ENCODE measurements at regions not wholly inside any gene's neighbourhood (a gene's known extent, or its start where the extent isn't known, plus 50 kb on each side); places are given as distances from the start of the nearest gene placed in this dataset.

- Histone ChIP-seq H2AFZ (no peak overlapping the region), H3K4me3 (ENCODE audit: low read depth, low read length) (no peak overlapping the region), H3K9ac (no peak overlapping the region), H3K4me1 (no peaks in the 10 kb centered on the region), H3K4me2 (ENCODE audit: low read length) (no peak overlapping the region), H3K9me3 (ENCODE audit: control insufficient read depth, low read length) (no peaks in the 10 kb centered on the region), H3K27ac (no peak overlapping the region), H3K36me3 (ENCODE audit: control insufficient read depth, insufficient read depth, low read length) (no peaks in the 10 kb centered on the region), H3K27me3 (ENCODE audit: control insufficient read depth, insufficient read depth, low read length) (no peaks in the 10 kb centered on the region), H3K79me2 (no peaks in the 10 kb centered on the region)
- TF ChIP-seq, protein P1, sequence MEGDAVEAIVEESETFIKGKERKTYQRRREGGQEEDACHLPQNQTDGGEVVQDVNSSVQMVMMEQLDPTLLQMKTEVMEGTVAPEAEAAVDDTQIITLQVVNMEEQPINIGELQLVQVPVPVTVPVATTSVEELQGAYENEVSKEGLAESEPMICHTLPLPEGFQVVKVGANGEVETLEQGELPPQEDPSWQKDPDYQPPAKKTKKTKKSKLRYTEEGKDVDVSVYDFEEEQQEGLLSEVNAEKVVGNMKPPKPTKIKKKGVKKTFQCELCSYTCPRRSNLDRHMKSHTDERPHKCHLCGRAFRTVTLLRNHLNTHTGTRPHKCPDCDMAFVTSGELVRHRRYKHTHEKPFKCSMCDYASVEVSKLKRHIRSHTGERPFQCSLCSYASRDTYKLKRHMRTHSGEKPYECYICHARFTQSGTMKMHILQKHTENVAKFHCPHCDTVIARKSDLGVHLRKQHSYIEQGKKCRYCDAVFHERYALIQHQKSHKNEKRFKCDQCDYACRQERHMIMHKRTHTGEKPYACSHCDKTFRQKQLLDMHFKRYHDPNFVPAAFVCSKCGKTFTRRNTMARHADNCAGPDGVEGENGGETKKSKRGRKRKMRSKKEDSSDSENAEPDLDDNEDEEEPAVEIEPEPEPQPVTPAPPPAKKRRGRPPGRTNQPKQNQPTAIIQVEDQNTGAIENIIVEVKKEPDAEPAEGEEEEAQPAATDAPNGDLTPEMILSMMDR (IDR thresholded peaks at IDR 0.05) = no peak
Measured at GRCh38 chr5:175281257-175281656, 162.7 kb downstream of the DRD1 start.

- no peaks in the 10 kb centered on the region for H3K27me3 ChIP-seq (ENCODE audit: control insufficient read depth, insufficient read depth, low read length)
Measured at GRCh38 chr5:175279506-175279905, 164.5 kb downstream of the DRD1 start.

DNA sequence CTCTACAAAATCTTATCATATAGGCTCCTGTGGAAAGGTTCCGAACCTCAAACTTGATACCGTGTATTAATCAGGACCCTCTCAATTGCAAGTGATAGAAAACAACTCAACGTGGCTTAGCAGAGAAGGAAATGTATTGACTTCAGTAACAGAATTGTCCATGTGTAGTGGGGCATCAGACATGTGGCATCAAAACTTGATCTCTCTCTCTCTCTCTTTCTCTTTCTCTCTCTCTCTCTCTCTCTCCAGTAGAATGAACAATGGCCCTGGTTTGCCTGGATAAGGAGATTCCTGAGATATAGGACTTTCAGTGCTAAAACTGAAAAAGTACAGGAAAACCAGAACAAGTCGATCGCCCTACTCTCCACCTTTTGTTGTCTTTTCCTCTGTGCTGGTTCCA lies 168.2 kb downstream of the DRD1 start:
- Histone ChIP-seq H3K9ac (no peak overlapping the region), H3K9me3 (ENCODE audit: control insufficient read depth, low read length) (no peaks in the 10 kb centered on the region), H3K36me3 (ENCODE audit: control insufficient read depth, insufficient read depth, low read length) (no peaks in the 10 kb centered on the region), H3K4me2 (ENCODE audit: low read length) (no peak overlapping the region), H2AFZ (no peak overlapping the region), H3K4me1 (no peaks in the 10 kb centered on the region), H3K79me2 (no peaks in the 10 kb centered on the region), H3K27me3 (ENCODE audit: control insufficient read depth, insufficient read depth, low read length) (no peaks in the 10 kb centered on the region), H3K27ac (no peak overlapping the region), H3K4me3 (ENCODE audit: low read depth, low read length) (no peak overlapping the region)
- TF ChIP-seq, protein P1 (IDR thresholded peaks at IDR 0.05) = no peak

More at GRCh38 chr5:175279506-175279905, 164.5 kb downstream of the DRD1 start:
- H2AFZ ChIP-seq = no peak overlapping the region
- no peaks in the 10 kb centered on the region for H3K9me3 ChIP-seq (ENCODE audit: control insufficient read depth, low read length)
- H3K27ac ChIP-seq = no peak overlapping the region
- H3K4me1 ChIP-seq = no peaks in the 10 kb centered on the region
- H3K79me2 ChIP-seq = no peaks in the 10 kb centered on the region
- no peaks in the 10 kb centered on the region for H3K36me3 ChIP-seq (ENCODE audit: control insufficient read depth, insufficient read depth, low read length)
- H3K4me2 ChIP-seq (ENCODE audit: low read length) = no peak overlapping the region
- H3K9ac ChIP-seq = no peak overlapping the region
- no peak overlapping the region for H3K4me3 ChIP-seq (ENCODE audit: low read depth, low read length)
- TF ChIP-seq, protein P1 (IDR thresholded peaks at IDR 0.05) = no peak

- no peaks in the 10 kb centered on the region for H3K27me3 ChIP-seq (ENCODE audit: control insufficient read depth, insufficient read depth, low read length)
- no peaks in the 10 kb centered on the region for H3K79me2 ChIP-seq
- H3K9me3 ChIP-seq (ENCODE audit: control insufficient read depth, low read length) = no peaks in the 10 kb centered on the region
- TF ChIP-seq, protein P1 (IDR thresholded peaks at IDR 0.05) = no peak
- no peaks in the 10 kb centered on the region for H3K4me1 ChIP-seq
- no peak overlapping the region for H3K27ac ChIP-seq
- no peak overlapping the region for H3K9ac ChIP-seq
- no peak overlapping the region for H2AFZ ChIP-seq
- no peak overlapping the region for H3K4me3 ChIP-seq (ENCODE audit: low read depth, low read length)
- H3K4me2 ChIP-seq (ENCODE audit: low read length) = no peak overlapping the region
- H3K36me3 ChIP-seq (ENCODE audit: control insufficient read depth, insufficient read depth, low read length) = no peaks in the 10 kb centered on the region
Measured at GRCh38 chr5:175275097-175275496, 168.9 kb downstream of the DRD1 start.

DNA sequence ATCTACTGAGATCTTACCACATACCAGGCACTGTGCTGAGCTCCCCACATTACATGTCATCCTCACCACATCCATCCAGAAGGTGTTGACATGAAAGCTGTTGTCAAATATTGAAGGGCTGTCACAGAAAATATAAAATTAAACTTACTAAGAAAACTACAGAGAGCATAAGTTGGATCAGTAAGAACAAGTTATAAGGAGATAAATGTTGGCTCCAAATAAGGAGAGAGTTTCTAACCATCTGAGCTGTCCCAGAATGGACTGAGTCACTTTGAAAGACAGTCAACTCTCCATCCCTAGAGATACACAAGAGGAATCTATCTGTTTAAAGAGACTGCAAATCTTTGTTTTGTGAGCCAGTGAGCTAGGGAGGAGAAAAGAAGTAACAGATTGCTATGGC lies 169.8 kb downstream of the DRD1 start:
- Histone ChIP-seq H3K9me3 (ENCODE audit: control insufficient read depth, low read length) (no peaks in the 10 kb centered on the region), H3K4me1 (no peaks in the 10 kb centered on the region), H3K36me3 (ENCODE audit: control insufficient read depth, insufficient read depth, low read length) (no peaks in the 10 kb centered on the region), H3K79me2 (no peaks in the 10 kb centered on the region), H3K27me3 (ENCODE audit: control insufficient read depth, insufficient read depth, low read length) (no peaks in the 10 kb centered on the region), H3K4me2 (ENCODE audit: low read length) (no peak overlapping the region), H3K27ac (no peak overlapping the region), H2AFZ (no peak overlapping the region), H3K9ac (no peak overlapping the region), H3K4me3 (ENCODE audit: low read depth, low read length) (no peak overlapping the region)
- TF ChIP-seq, protein P1 (IDR thresholded peaks at IDR 0.05) = no peak

Measured in parathyroid adenoma (tissue), 2 donors.